ENCODE measurements at regions not wholly inside any gene's neighbourhood (a gene's known extent, or its start where the extent isn't known, plus 50 kb on each side); places are given as distances from the start of the nearest gene placed in this dataset.
A peak's percentile ranks its signal among the peaks of the same experiment; 100 is the strongest.

GRCh38 chr3:55165704-55166405 lies 238.0 kb upstream of the LRTM1 start:
- H3K79me2 ChIP-seq (ENCODE audit: insufficient read depth, low read length): no peaks in the 10 kb centered on the region
- no peak for TF ChIP-seq CTCF (IDR thresholded peaks at IDR 0.05; ENCODE audit: extremely low read depth, low read depth, low read length)
- H3K9me3 ChIP-seq (ENCODE audit: low read depth, low read length): no peaks in the 10 kb centered on the region
- H3K4me1 ChIP-seq (ENCODE audit: insufficient read depth, low read length): peaks cover 69% of the 10 kb centered on the region
- H3K27ac ChIP-seq (ENCODE audit: low read depth, low read length): peak overlapping the region; percentile 99
- H3K4me3 ChIP-seq (ENCODE audit: insufficient read depth, low read length): no peak overlapping the region
- H3K36me3 ChIP-seq (ENCODE audit: insufficient read depth, low read length): no peaks in the 10 kb centered on the region
- H3K27me3 ChIP-seq (ENCODE audit: insufficient read depth, low read length): no peaks in the 10 kb centered on the region
- no peak overlapping the region for H2AFZ ChIP-seq (ENCODE audit: low read length)
- H3K4me2 ChIP-seq (ENCODE audit: insufficient read depth, low read length): no peak overlapping the region
- no peaks in the 10 kb centered on the region for H4K20me1 ChIP-seq (ENCODE audit: insufficient read depth, low read length)
- DNase-seq (ENCODE audit: insufficient read length, low spot score, missing footprints): peak; percentile 50

GRCh38 chr3:55165278-55165677 lies 237.4 kb upstream of the LRTM1 start:
- no peak for DNase-seq (ENCODE audit: insufficient read length, low spot score, missing footprints)
- TF ChIP-seq CTCF (IDR thresholded peaks at IDR 0.05; ENCODE audit: extremely low read depth, low read depth, low read length): no peak
- Histone ChIP-seq H3K27me3 (ENCODE audit: insufficient read depth, low read length) (no peaks in the 10 kb centered on the region), H3K4me2 (ENCODE audit: insufficient read depth, low read length) (no peak overlapping the region), H3K79me2 (ENCODE audit: insufficient read depth, low read length) (no peaks in the 10 kb centered on the region), H3K4me3 (ENCODE audit: insufficient read depth, low read length) (no peak overlapping the region), H3K27ac (ENCODE audit: low read depth, low read length) (peak overlapping the region; percentile 38), H4K20me1 (ENCODE audit: insufficient read depth, low read length) (no peaks in the 10 kb centered on the region), H2AFZ (ENCODE audit: low read length) (no peak overlapping the region), H3K36me3 (ENCODE audit: insufficient read depth, low read length) (no peaks in the 10 kb centered on the region), H3K9me3 (ENCODE audit: low read depth, low read length) (no peaks in the 10 kb centered on the region), H3K4me1 (ENCODE audit: insufficient read depth, low read length) (peaks cover 66% of the 10 kb centered on the region)

GRCh38 chr3:55164876-55165275 lies 237.0 kb upstream of the LRTM1 start:
- H2AFZ ChIP-seq (ENCODE audit: low read length): no peak overlapping the region
- H3K79me2 ChIP-seq (ENCODE audit: insufficient read depth, low read length): no peaks in the 10 kb centered on the region
- no peak overlapping the region for H3K4me3 ChIP-seq (ENCODE audit: insufficient read depth, low read length)
- H4K20me1 ChIP-seq (ENCODE audit: insufficient read depth, low read length): no peaks in the 10 kb centered on the region
- H3K9me3 ChIP-seq (ENCODE audit: low read depth, low read length): no peaks in the 10 kb centered on the region
- H3K4me2 ChIP-seq (ENCODE audit: insufficient read depth, low read length): no peak overlapping the region
- no peaks in the 10 kb centered on the region for H3K36me3 ChIP-seq (ENCODE audit: insufficient read depth, low read length)
- TF ChIP-seq CTCF (IDR thresholded peaks at IDR 0.05; ENCODE audit: extremely low read depth, low read depth, low read length): no peak
- peak overlapping the region; percentile 38 for H3K27ac ChIP-seq (ENCODE audit: low read depth, low read length)
- no peak for DNase-seq (ENCODE audit: insufficient read length, low spot score, missing footprints)
- H3K4me1 ChIP-seq (ENCODE audit: insufficient read depth, low read length): peaks cover 65% of the 10 kb centered on the region
- H3K27me3 ChIP-seq (ENCODE audit: insufficient read depth, low read length): no peaks in the 10 kb centered on the region

GRCh38 chr3:55164191-55164590 lies 236.3 kb upstream of the LRTM1 start:
- Histone ChIP-seq H3K27me3 (ENCODE audit: insufficient read depth, low read length) (no peaks in the 10 kb centered on the region), H3K36me3 (ENCODE audit: insufficient read depth, low read length) (no peaks in the 10 kb centered on the region), H3K4me1 (ENCODE audit: insufficient read depth, low read length) (peaks cover 68% of the 10 kb centered on the region), H2AFZ (ENCODE audit: low read length) (no peak overlapping the region), H3K79me2 (ENCODE audit: insufficient read depth, low read length) (no peaks in the 10 kb centered on the region), H3K27ac (ENCODE audit: low read depth, low read length) (peak overlapping the region; percentile 38), H3K4me2 (ENCODE audit: insufficient read depth, low read length) (no peak overlapping the region), H3K4me3 (ENCODE audit: insufficient read depth, low read length) (no peak overlapping the region), H4K20me1 (ENCODE audit: insufficient read depth, low read length) (no peaks in the 10 kb centered on the region), H3K9me3 (ENCODE audit: low read depth, low read length) (no peaks in the 10 kb centered on the region)
- no peak for TF ChIP-seq CTCF (IDR thresholded peaks at IDR 0.05; ENCODE audit: extremely low read depth, low read depth, low read length)
- no peak for DNase-seq (ENCODE audit: insufficient read length, low spot score, missing footprints)
